GM19455 (cell line): ENCODE measurements at regions not wholly inside any gene's neighbourhood (a gene's known extent, or its start where the extent isn't known, plus 50 kb on each side); places are given as distances from the start of the nearest gene placed in this dataset.

Experiments used
- ATAC-seq: cut with Tn5 transposase; IDR thresholded peaks from one replicate; pipeline ENCODE4 v1.9.1; 2021; ENCODE audit not compliant: unreplicated experiment

GRCh38 chr17:77266891-77267341 lies 126.1 kb downstream of the SEC14L1 start:
- no peak for ATAC-seq

- ATAC-seq = no peak
Measured at GRCh38 chr17:77269696-77270681, 129.2 kb downstream of the SEC14L1 start.

GRCh38 chr17:77271411-77271810 lies 130.6 kb downstream of the SEC14L1 start:
- no peak for ATAC-seq

GRCh38 chr17:77273397-77274085 lies 132.8 kb downstream of the SEC14L1 start:
- no peak for ATAC-seq

- no peak for ATAC-seq
Measured at GRCh38 chr17:77274096-77274845, 133.5 kb downstream of the SEC14L1 start.

- ATAC-seq = no peak
Measured at GRCh38 chr17:77279448-77280303, 138.9 kb downstream of the SEC14L1 start.

- no peak for ATAC-seq
Measured at GRCh38 chr17:77280304-77281121, 139.7 kb downstream of the SEC14L1 start.

- peak; percentile 62 for ATAC-seq
Measured at GRCh38 chr17:77281122-77281903, 140.5 kb downstream of the SEC14L1 start.

- peak; percentile 33 for ATAC-seq
Measured at GRCh38 chr17:77281904-77282367, 141.2 kb downstream of the SEC14L1 start.

- ATAC-seq = no peak
Measured at GRCh38 chr17:77282524-77283515, 142.1 kb downstream of the SEC14L1 start.

GRCh38 chr17:77284023-77284617 lies 143.4 kb downstream of the SEC14L1 start:
- ATAC-seq = no peak

- no peak for ATAC-seq
Measured at GRCh38 chr17:77285594-77286390, 145.0 kb downstream of the SEC14L1 start.

GRCh38 chr17:77286391-77286640 lies 145.5 kb downstream of the SEC14L1 start:
- ATAC-seq = no peak

GRCh38 chr17:77286641-77287431 lies 146.1 kb downstream of the SEC14L1 start:
- no peak for ATAC-seq

GRCh38 chr17:77287432-77288068 lies 146.8 kb downstream of the SEC14L1 start:
- ATAC-seq = no peak
